Loucy (cell line): ENCODE measurements at regions not wholly inside any gene's neighbourhood (a gene's known extent, or its start where the extent isn't known, plus 50 kb on each side); places are given as distances from the start of the nearest gene placed in this dataset.

ENCODE experiments used
- H2AFZ ChIP-seq: fragments of 200-600 bp; sonication (generic); 2 replicates; pipeline ENCODE4 v1.6.0; 2016; ENCODE audit warnings: antibody characterized with exemption, mild to moderate bottlenecking, low read length, moderate library complexity
- H3F3A ChIP-seq: fragments of 200-600 bp; 2 replicates; pipeline ENCODE4 v1.6.0; 2016; ENCODE audit warnings: antibody characterized with exemption, low read depth, mild to moderate bottlenecking
- H3K27me3 ChIP-seq: fragments of 200-600 bp; sonication (generic); 2 replicates; pipeline ENCODE4 v1.6.1; 2014; ENCODE audit warnings: low read length, mild to moderate bottlenecking; ENCODE audit not compliant: insufficient read depth, poor library complexity, severe bottlenecking
- H3K36me3 ChIP-seq: fragments of 200-600 bp; sonication (generic); 2 replicates; pipeline ENCODE4 v1.6.1; 2016; ENCODE audit warnings: low read length; ENCODE audit not compliant: insufficient read depth
- H3K4me1 ChIP-seq: fragments of 200-600 bp; sonication (generic); 2 replicates; pipeline ENCODE4 v1.5.1; 2014; ENCODE audit warnings: low read length, mild to moderate bottlenecking; ENCODE audit not compliant: insufficient read depth, poor library complexity, severe bottlenecking
- H3K4me2 ChIP-seq: fragments of 200-600 bp; sonication (generic); 2 replicates; pipeline ENCODE4 v1.6.0; 2014; ENCODE audit warnings: antibody characterized with exemption, low read length, low read depth, mild to moderate bottlenecking; ENCODE audit not compliant: poor library complexity, severe bottlenecking
- H3K4me3 ChIP-seq: fragments of 200-600 bp; sonication (generic); 2 replicates; pipeline ENCODE4 v1.5.1; 2014; ENCODE audit warnings: low read length, mild to moderate bottlenecking, mixed read lengths; ENCODE audit not compliant: poor library complexity, severe bottlenecking
- H3K79me2 ChIP-seq: fragments of 200-600 bp; sonication (generic); 2 replicates; pipeline ENCODE4 v1.6.1; 2014; ENCODE audit warnings: low read length; ENCODE audit not compliant: insufficient read depth
- H3K9ac ChIP-seq: fragments of 200-600 bp; sonication (generic); 2 replicates; pipeline ENCODE4 v1.6.0; 2014; ENCODE audit warnings: mild to moderate bottlenecking, low read depth, low read length, moderate library complexity; ENCODE audit not compliant: poor library complexity, severe bottlenecking
- H3K9me2 ChIP-seq: fragments of 200-600 bp; sonication (generic); replicated peaks from 2 replicates; pipeline ENCODE4 v1.6.1; 2016; ENCODE audit warnings: low read depth, low read length, mixed read lengths
- H3K9me3 ChIP-seq: fragments of 200-600 bp; sonication (generic); 2 replicates; pipeline ENCODE4 v1.6.1; 2014; ENCODE audit warnings: mild to moderate bottlenecking, antibody characterized with exemption, low read length, low read depth; ENCODE audit not compliant: insufficient read depth
- H4K20me1 ChIP-seq: fragments of 200-600 bp; sonication (generic); 2 replicates; pipeline ENCODE4 v1.6.0; 2014; ENCODE audit warnings: antibody characterized with exemption, low read length, mild to moderate bottlenecking; ENCODE audit not compliant: insufficient read depth, poor library complexity, severe bottlenecking
- CTCF ChIP-seq: fragments of 200-600 bp; sonication (generic); conservative IDR thresholded peaks from 2 replicates; pipeline ENCODE4 v1.5.1; 2014; ENCODE audit warnings: mild to moderate bottlenecking, antibody characterized with exemption, low read length
- EZH2phosphoT487 ChIP-seq: fragments of 200-600 bp; IDR thresholded peaks from 2 replicates; pipeline ENCODE4 v1.6.1; 2018; ENCODE audit warnings: antibody characterized with exemption, mild to moderate bottlenecking, moderate library complexity, borderline replicate concordance

DNA sequence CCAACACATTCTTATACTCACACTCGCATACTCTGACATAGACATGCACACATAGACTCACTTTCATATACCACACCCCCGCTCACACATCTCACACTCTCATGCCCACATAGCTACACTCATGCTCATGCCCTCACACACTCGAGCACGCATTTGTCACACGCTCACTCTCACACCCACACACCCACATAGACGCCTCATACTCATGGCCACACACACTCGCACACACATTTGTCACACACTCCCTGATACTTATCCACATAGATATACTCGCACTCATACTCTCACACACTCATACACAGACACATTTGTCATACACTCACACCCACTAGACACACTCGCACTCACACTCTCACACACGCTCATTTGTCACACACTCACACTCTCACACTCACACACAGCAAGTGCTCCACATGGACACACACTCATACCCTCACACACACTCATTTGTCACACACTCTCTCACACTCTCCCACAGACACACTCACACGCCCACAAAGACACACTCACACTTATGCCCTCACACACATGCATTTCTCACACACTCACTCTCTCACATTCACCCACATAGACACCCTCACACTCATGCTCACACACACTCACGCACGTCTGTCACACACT, 50.9 kb downstream of the TNP1 start:
- Histone ChIP-seq H3K4me1 (no peaks in the 10 kb centered on the region), H3K36me3 (no peaks in the 10 kb centered on the region), H2AFZ (no peak overlapping the region), H3K9me2 (no peaks in the 10 kb centered on the region), H3K27me3 (no peaks in the 10 kb centered on the region), H3K9ac (no peak overlapping the region), H3F3A (no peaks in the 10 kb centered on the region), H3K4me3 (no peak overlapping the region), H4K20me1 (no peaks in the 10 kb centered on the region), H3K79me2 (no peaks in the 10 kb centered on the region), H3K9me3 (no peaks in the 10 kb centered on the region), H3K4me2 (no peak overlapping the region)
- TF ChIP-seq CTCF (no peak), EZH2phosphoT487 (no peak)

DNA sequence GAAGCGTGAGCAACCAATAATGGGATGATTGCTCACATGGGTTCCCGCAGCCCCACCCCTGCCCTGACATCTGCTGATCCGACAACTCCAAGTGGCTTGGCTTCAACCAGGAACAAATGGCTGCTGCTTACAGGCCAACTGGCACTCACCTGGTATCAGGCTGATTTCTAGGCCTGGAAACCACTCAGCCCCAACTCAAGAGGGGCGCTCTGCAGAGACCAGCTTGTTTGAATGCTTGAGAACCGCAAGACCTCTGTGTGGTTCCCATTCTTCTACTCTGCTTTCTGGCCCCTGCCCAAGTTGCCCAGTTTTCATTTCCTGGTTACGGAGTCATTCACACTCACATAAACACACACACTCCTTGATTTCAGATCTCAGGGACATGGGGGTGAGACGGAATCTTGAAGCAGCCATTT, 52.0 kb downstream of the TNP1 start:
- Histone ChIP-seq H3K9me2 (no peaks in the 10 kb centered on the region), H3K36me3 (no peaks in the 10 kb centered on the region), H3K4me2 (no peak overlapping the region), H3F3A (no peaks in the 10 kb centered on the region), H4K20me1 (no peaks in the 10 kb centered on the region), H3K9me3 (no peaks in the 10 kb centered on the region), H3K79me2 (no peaks in the 10 kb centered on the region), H3K9ac (no peak overlapping the region), H3K4me1 (no peaks in the 10 kb centered on the region), H3K4me3 (no peak overlapping the region), H3K27me3 (no peaks in the 10 kb centered on the region), H2AFZ (no peak overlapping the region)
- TF ChIP-seq EZH2phosphoT487 (no peak), CTCF (no peak)

DNA sequence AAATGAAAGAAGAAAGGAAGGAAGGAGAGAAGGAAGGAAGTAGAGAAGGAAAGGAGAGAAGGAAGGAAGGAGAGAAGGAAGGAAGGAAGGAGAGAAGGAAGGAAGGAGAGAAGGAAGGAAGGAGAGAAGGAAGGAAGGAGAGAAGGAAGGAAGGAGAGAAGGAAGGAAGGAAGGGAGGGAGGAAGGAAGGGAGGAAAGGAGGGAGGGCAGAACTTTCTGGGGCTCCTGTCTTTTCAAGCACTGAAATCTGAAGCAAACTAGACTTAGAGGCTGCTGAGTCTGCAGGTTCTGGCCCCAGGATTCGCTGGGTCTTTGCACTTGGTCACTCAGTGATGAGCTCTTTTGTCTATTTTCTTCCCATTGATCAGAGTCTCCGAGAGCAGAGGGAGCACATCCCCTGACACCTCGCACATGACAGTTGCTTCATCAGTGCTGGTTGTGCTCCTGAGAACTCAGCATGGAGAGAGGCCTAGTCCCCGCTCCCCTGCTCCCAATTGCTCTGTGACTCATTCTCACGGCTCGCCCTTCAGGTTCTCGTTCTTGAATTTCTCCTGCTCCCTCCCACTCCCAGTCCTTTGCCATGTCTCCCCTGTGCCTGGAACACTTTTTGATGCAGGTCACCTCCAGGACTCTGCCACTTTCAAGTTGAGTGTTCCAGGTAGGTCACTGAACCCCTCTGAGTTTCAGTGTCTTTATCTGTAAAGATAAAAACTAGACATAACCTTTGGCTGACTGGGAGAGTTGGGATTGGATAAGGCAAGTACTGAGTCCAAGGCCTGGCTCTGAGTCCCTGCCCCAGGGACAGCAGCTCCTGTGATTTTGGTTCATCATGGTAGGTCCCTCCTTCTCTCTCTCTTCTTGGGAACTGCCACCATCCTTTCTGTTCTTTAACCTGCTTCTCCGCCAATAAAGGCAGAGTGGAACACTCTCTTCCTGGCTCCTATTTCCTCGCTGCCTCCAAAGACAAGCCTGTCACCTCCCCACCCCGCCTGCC, 55.2 kb downstream of the TNP1 start:
- H3K4me3 ChIP-seq: no peak overlapping the region
- no peaks in the 10 kb centered on the region for H3K9me2 ChIP-seq
- H2AFZ ChIP-seq: no peak overlapping the region
- no peaks in the 10 kb centered on the region for H4K20me1 ChIP-seq
- H3K9ac ChIP-seq: no peak overlapping the region
- no peaks in the 10 kb centered on the region for H3K9me3 ChIP-seq
- H3K4me2 ChIP-seq: no peak overlapping the region
- no peak for TF ChIP-seq CTCF
- TF ChIP-seq EZH2phosphoT487: no peak
- no peaks in the 10 kb centered on the region for H3K79me2 ChIP-seq
- no peaks in the 10 kb centered on the region for H3K4me1 ChIP-seq
- no peaks in the 10 kb centered on the region for H3K27me3 ChIP-seq
- no peaks in the 10 kb centered on the region for H3K36me3 ChIP-seq
- no peaks in the 10 kb centered on the region for H3F3A ChIP-seq
